ENCODE measurements at regions not wholly inside any gene's neighbourhood (a gene's known extent, or its start where the extent isn't known, plus 50 kb on each side); places are given as distances from the start of the nearest gene placed in this dataset.

DNA sequence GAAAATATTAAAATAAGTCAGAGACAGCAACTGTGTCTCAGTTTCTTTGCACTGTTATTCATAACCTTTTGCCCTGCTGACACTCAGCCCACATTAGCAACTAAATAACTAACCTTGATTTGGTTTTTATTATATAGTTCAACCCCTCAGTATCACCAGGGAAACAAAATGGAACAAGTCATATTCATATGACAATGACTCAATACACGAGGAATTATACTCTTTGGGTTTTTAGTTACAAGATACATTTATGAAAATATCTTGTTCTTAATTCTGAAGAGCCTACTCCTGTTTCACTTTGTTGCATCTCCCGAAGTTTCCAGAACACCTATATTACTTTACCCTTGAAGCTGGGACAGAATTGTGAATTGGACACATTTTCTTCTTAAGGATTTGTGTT, 845.4 kb downstream of the EFNA5 start:
- no peak for FAIRE-seq
- DNase-seq, result no peak
- TF ChIP-seq, protein P1, sequence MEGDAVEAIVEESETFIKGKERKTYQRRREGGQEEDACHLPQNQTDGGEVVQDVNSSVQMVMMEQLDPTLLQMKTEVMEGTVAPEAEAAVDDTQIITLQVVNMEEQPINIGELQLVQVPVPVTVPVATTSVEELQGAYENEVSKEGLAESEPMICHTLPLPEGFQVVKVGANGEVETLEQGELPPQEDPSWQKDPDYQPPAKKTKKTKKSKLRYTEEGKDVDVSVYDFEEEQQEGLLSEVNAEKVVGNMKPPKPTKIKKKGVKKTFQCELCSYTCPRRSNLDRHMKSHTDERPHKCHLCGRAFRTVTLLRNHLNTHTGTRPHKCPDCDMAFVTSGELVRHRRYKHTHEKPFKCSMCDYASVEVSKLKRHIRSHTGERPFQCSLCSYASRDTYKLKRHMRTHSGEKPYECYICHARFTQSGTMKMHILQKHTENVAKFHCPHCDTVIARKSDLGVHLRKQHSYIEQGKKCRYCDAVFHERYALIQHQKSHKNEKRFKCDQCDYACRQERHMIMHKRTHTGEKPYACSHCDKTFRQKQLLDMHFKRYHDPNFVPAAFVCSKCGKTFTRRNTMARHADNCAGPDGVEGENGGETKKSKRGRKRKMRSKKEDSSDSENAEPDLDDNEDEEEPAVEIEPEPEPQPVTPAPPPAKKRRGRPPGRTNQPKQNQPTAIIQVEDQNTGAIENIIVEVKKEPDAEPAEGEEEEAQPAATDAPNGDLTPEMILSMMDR (IDR thresholded peaks at IDR 0.05; ENCODE audit: borderline replicate concordance, extremely low read depth, insufficient read depth), result no peak
- no peaks in the 10 kb centered on the region for H3K27me3 ChIP-seq (ENCODE audit: control insufficient read depth, insufficient read depth, low read length)
- no peaks in the 10 kb centered on the region for H3K9me3 ChIP-seq (ENCODE audit: control insufficient read depth in 2 of 3, insufficient read depth in 1 of 3, low read length in 3 of 3)
- no peak overlapping the region for H3K9ac ChIP-seq (ENCODE audit: low read length in 3 of 3)
- no peak overlapping the region for H3K27ac ChIP-seq (ENCODE audit: low read depth in 2 of 2, low read length in 2 of 2)
- intact Hi-C loops (cut with DNase I), result no loop called here
- no peaks in the 10 kb centered on the region for H3K36me3 ChIP-seq (ENCODE audit: control insufficient read depth in 2 of 3, insufficient read depth in 3 of 3, low read length in 3 of 3)
- H3K4me3 ChIP-seq (ENCODE audit: low read length in 3 of 3), result no peak overlapping the region
- H3K4me1 ChIP-seq (ENCODE audit: control insufficient read depth in 2 of 3, insufficient read depth in 2 of 3, low read depth in 1 of 3, low read length in 3 of 3), result no peaks in the 10 kb centered on the region

DNA sequence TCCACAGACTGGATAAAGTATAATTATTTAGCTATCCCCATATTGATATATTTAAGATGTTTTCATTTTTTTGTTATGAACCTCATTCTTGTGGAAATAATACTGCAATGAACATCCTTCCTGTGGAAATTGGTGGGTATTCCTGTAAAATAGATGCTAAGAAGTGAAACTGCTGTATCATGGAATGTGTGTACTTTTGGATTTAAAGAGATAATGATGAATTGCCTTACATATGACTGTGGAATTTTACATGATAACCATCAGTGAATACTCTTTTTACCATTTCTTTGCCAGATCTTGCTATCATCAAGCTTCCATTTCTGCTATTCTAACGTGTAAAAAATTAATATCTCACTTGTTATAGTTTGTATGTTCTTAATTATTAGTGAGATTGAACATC, 847.9 kb downstream of the EFNA5 start:
- intact Hi-C loops (cut with DNase I), result no loop called here
- Histone ChIP-seq H3K27ac (ENCODE audit: low read depth in 2 of 2, low read length in 2 of 2) (no peak overlapping the region), H3K27me3 (ENCODE audit: control insufficient read depth, insufficient read depth, low read length) (no peaks in the 10 kb centered on the region), H3K9me3 (ENCODE audit: control insufficient read depth in 2 of 3, insufficient read depth in 1 of 3, low read length in 3 of 3) (no peaks in the 10 kb centered on the region), H3K4me3 (ENCODE audit: low read length in 3 of 3) (no peak overlapping the region), H3K9ac (ENCODE audit: low read length in 3 of 3) (no peak overlapping the region), H3K4me1 (ENCODE audit: control insufficient read depth in 2 of 3, insufficient read depth in 2 of 3, low read depth in 1 of 3, low read length in 3 of 3) (no peaks in the 10 kb centered on the region), H3K36me3 (ENCODE audit: control insufficient read depth in 2 of 3, insufficient read depth in 3 of 3, low read length in 3 of 3) (no peaks in the 10 kb centered on the region)
- DNase-seq (no peak), FAIRE-seq (no peak)
- TF ChIP-seq, protein P1 (IDR thresholded peaks at IDR 0.05; ENCODE audit: borderline replicate concordance, extremely low read depth, insufficient read depth), result no peak

DNA sequence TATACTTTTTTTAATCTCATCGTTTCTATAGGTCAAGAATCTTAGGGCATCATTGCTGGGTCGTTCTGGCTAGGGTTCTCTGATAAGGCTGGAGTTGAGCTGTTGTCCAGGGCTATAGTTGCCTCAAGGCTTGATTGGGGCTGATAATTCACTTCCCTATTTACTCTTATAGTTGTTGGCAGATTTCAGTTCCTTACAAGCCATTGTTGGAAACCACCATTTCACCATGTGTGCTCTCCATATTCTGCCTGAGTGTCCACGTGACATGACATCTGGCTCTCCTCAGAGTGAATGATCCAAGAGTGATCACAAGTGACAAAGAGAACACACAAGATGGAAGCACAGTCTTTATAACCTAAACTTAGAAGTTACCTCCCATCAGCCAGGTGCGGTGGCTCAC, 852.2 kb downstream of the EFNA5 start:
- TF ChIP-seq, protein P1 (IDR thresholded peaks at IDR 0.05; ENCODE audit: borderline replicate concordance, extremely low read depth, insufficient read depth), result no peak
- intact Hi-C loops (cut with DNase I), result no loop called here
- H3K36me3 ChIP-seq (ENCODE audit: control insufficient read depth in 2 of 3, insufficient read depth in 3 of 3, low read length in 3 of 3), result no peaks in the 10 kb centered on the region
- H3K4me3 ChIP-seq (ENCODE audit: low read length in 3 of 3), result no peak overlapping the region
- no peaks in the 10 kb centered on the region for H3K4me1 ChIP-seq (ENCODE audit: control insufficient read depth in 2 of 3, insufficient read depth in 2 of 3, low read depth in 1 of 3, low read length in 3 of 3)
- no peak overlapping the region for H3K9ac ChIP-seq (ENCODE audit: low read length in 3 of 3)
- DNase-seq, result no peak
- H3K9me3 ChIP-seq (ENCODE audit: control insufficient read depth in 2 of 3, insufficient read depth in 1 of 3, low read length in 3 of 3), result no peaks in the 10 kb centered on the region
- no peak overlapping the region for H3K27ac ChIP-seq (ENCODE audit: low read depth in 2 of 2, low read length in 2 of 2)
- H3K27me3 ChIP-seq (ENCODE audit: control insufficient read depth, insufficient read depth, low read length), result no peaks in the 10 kb centered on the region
- FAIRE-seq, result no peak

DNA sequence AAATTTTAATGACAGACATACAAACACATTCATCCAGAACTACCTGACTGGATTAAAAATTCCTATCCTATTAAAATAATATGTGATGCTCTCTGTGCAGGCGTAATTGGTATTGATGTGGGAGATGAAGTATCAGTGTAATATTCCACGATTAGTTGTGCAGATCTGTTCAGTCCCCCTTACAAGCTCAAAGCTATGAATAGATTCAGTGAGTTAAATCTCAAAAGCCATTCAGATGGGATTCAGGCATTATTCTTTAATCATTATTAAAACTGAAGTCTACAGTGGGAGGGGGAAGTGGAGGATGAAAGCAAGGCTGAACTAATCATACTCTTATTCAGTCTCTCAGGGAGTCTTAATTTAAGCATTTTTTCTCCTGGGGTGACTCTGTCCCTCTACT, 855.8 kb downstream of the EFNA5 start:
- H3K9me3 ChIP-seq (ENCODE audit: control insufficient read depth in 2 of 3, insufficient read depth in 1 of 3, low read length in 3 of 3), result no peaks in the 10 kb centered on the region
- H3K9ac ChIP-seq (ENCODE audit: low read length in 3 of 3), result no peak overlapping the region
- intact Hi-C loops (cut with DNase I), result no loop called here
- no peaks in the 10 kb centered on the region for H3K27me3 ChIP-seq (ENCODE audit: control insufficient read depth, insufficient read depth, low read length)
- H3K27ac ChIP-seq (ENCODE audit: low read depth in 2 of 2, low read length in 2 of 2), result no peak overlapping the region
- H3K4me3 ChIP-seq (ENCODE audit: low read length in 3 of 3), result no peak overlapping the region
- H3K4me1 ChIP-seq (ENCODE audit: control insufficient read depth in 2 of 3, insufficient read depth in 2 of 3, low read depth in 1 of 3, low read length in 3 of 3), result no peaks in the 10 kb centered on the region
- TF ChIP-seq, protein P1 (IDR thresholded peaks at IDR 0.05; ENCODE audit: borderline replicate concordance, extremely low read depth, insufficient read depth), result no peak
- no peak for FAIRE-seq
- H3K36me3 ChIP-seq (ENCODE audit: control insufficient read depth in 2 of 3, insufficient read depth in 3 of 3, low read length in 3 of 3), result no peaks in the 10 kb centered on the region
- DNase-seq, result no peak
